ENCODE measurements at regions not wholly inside any gene's neighbourhood (a gene's known extent, or its start where the extent isn't known, plus 50 kb on each side); places are given as distances from the start of the nearest gene placed in this dataset.

DNA sequence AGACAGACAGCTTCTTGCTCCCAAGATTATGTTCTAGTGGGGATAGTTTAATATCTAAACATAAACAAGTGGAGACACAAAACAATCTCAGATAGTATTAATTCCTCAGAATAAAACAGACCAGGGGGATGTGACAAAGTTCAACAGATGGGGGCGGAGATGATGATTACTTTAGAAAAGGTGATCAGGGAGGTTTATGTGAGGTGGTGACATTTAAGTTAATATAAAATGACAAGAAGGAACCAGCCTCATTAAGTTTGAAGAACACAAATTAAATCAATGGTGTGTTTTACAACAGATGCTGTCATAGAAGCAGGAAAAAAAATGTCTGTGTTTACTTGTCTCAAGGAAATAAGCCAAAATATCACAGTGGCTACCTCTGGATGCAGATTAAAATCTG lies 119.6 kb upstream of the HMHB1 start:
- no peak for TF ChIP-seq SP1 (IDR thresholded peaks at IDR 0.05)
- TF ChIP-seq ELF4 (IDR thresholded peaks at IDR 0.05) = no peak
- TF ChIP-seq ZNF384 (IDR thresholded peaks at IDR 0.05) = no peak
- TF ChIP-seq FOXK2 (IDR thresholded peaks at IDR 0.05) = no peak
- TF ChIP-seq SUZ12 (IDR thresholded peaks at IDR 0.05) = no peak
- no peak for TF ChIP-seq ARNT (IDR thresholded peaks at IDR 0.05)
- TF ChIP-seq BHLHE40 (IDR thresholded peaks at IDR 0.05; ENCODE audit: borderline replicate concordance) = no peak
- no peak for TF ChIP-seq FOXA1 (IDR thresholded peaks at IDR 0.05)
- TF ChIP-seq L3MBTL2 (conservative IDR thresholded peaks at IDR 0.05) = no peak
- no peak for TF ChIP-seq FOXM1 (IDR thresholded peaks at IDR 0.05; ENCODE audit: borderline replicate concordance)
- TF ChIP-seq, protein P1, sequence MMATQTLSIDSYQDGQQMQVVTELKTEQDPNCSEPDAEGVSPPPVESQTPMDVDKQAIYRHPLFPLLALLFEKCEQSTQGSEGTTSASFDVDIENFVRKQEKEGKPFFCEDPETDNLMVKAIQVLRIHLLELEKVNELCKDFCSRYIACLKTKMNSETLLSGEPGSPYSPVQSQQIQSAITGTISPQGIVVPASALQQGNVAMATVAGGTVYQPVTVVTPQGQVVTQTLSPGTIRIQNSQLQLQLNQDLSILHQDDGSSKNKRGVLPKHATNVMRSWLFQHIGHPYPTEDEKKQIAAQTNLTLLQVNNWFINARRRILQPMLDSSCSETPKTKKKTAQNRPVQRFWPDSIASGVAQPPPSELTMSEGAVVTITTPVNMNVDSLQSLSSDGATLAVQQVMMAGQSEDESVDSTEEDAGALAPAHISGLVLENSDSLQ (IDR thresholded peaks at IDR 0.05) = no peak
- no peak for TF ChIP-seq NFRKB (IDR thresholded peaks at IDR 0.05)
- no peak for TF ChIP-seq HDGF (IDR thresholded peaks at IDR 0.05; ENCODE audit: borderline replicate concordance)
